Skeletal muscle satellite cell (primary cell): ENCODE measurements at regions not wholly inside any gene's neighbourhood (a gene's known extent, or its start where the extent isn't known, plus 50 kb on each side); places are given as distances from the start of the nearest gene placed in this dataset.

Source experiments
- H3K27me3 ChIP-seq: 2 replicates; pipeline ENCODE4 v1.7.0; 2013; ENCODE audit warnings: low read length; ENCODE audit not compliant: control insufficient read depth, insufficient read depth
- H3K36me3 ChIP-seq: 2 replicates; pipeline ENCODE4 v1.7.0; 2013; ENCODE audit warnings: mild to moderate bottlenecking, control low read depth, low read length; ENCODE audit not compliant: insufficient read depth
- H3K4me1 ChIP-seq: 2 replicates; pipeline ENCODE4 v1.7.0; 2013; ENCODE audit warnings: low read length; ENCODE audit not compliant: control insufficient read depth, insufficient read depth
- H3K4me2 ChIP-seq: 2 replicates; pipeline ENCODE4 v1.7.0; 2013; ENCODE audit warnings: mild to moderate bottlenecking, low read length
- H3K4me3 ChIP-seq: 2 replicates; pipeline ENCODE4 v1.7.0; 2013; ENCODE audit warnings: low read length
- H3K9ac ChIP-seq: 2 replicates; pipeline ENCODE4 v1.7.0; 2013; ENCODE audit warnings: mild to moderate bottlenecking, low read depth, low read length, moderate library complexity
- H3K9me3 ChIP-seq: replicated peaks from 2 replicates; pipeline ENCODE4 v1.7.0; 2013; ENCODE audit warnings: mild to moderate bottlenecking, control low read depth, low read length

DNA sequence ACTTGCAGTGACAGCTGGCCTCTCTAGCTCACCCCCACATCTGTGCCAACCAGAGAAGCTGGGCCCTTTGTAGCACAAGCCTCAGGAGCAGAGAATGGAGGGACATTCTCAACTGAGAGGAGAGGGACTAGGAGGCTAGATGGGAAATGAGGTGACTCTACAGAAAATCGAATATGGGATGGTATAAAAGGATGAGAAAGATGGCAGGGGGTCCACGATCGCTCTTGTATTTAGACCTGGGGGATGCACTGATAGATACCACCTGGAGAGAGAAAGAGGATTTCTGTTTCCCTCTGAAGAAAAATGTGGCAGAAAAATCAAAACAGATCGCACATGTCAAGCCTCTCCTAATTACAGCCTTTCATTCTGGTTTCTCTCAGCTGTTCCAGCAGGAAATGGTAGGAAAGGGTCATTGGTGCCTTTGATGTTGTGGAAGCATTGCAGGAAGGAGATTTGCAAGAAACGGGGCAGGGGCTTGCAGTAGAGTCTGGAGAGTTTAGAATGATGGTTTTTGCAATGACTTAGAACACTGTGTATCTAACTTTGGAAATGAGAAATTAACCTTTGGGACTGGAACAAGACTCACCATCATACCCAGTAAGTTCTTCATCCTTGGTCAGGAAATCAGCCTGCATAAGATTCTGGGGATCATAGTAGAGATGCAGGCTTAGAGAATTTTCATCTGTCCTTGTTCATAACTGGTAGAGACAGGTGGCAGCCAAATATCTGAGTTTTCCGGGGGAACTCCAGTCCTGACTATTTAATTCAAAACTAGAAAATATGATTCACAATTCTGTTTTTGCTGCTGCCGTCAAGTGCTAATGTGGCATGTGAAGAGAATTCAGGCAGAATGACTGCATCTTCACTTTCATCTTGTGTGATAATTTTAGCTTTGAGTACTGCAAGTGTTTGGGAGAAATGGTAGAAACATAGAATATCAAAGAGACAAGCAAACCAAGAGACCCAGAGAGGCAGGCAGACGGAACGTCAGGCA, 98.8 kb downstream of the DAD1 start:
- Histone ChIP-seq H3K4me3 (no peak overlapping the region), H3K4me1 (no peaks in the 10 kb centered on the region)

DNA sequence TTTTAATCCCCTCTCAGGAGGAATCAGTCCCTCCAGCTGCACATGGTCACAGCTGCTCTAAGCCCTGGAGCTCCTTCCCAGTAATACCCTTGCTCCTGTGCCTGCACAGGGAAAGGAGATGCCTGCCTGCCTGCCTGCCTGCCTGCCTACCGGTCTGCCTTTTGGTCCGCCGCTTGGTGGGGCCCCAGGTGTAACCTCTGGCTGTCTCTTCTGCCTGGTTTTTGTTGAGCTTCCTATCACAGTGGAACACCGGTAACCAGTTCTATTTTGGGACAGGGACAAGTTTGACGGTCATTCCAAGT, 99.8 kb downstream of the DAD1 start:
- Histone ChIP-seq H3K27me3 (peaks cover 92% of the 10 kb centered on the region), H3K9ac (no peak overlapping the region), H3K9me3 (no peaks in the 10 kb centered on the region), H3K4me2 (no peak overlapping the region), H3K4me3 (no peak overlapping the region), H3K36me3 (no peaks in the 10 kb centered on the region), H3K4me1 (no peaks in the 10 kb centered on the region)

More for the DNA sequence above, 98.8 kb downstream of the DAD1 start:
- H3K27me3 ChIP-seq, result peaks cover 88% of the 10 kb centered on the region
- no peak overlapping the region for H3K4me2 ChIP-seq
- H3K36me3 ChIP-seq, result no peaks in the 10 kb centered on the region
- H3K9ac ChIP-seq, result no peak overlapping the region
- no peaks in the 10 kb centered on the region for H3K9me3 ChIP-seq

DNA sequence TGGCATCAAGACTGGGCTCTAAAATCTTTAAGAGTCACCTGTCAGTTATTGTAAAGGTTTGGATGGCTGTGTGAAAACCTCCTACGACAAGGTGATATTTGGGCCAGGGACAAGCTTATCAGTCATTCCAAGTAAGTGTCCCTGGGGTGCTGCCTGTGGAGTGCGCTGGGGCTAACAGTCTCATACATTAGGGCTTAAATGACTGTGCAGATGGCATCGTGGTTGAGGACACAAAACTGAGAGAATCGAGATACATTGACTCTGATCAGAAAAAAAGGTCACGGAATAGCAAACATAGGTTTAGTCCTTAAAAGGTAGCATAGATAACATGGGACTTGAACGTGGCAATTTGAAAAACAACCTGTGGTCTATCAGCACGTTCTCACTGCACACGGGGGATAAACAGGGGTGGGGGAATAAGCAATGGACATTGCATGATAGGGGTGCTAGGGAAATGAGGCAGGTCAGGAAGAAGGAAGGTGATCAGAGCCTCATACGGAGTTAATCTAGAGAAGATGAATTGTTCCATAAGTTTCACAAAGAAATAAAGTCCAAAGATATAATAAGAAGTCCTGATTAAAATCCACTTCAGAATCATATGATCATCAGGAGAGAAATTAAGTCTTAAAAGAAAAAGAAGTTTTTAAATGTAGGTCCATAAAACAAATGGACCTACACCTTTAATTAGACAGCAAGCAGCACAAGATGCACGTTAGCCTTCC, 100.3 kb downstream of the DAD1 start:
- Histone ChIP-seq H3K9ac (no peak overlapping the region), H3K36me3 (no peaks in the 10 kb centered on the region), H3K4me2 (no peak overlapping the region), H3K9me3 (no peaks in the 10 kb centered on the region), H3K4me1 (no peaks in the 10 kb centered on the region), H3K27me3 (peaks cover 87% of the 10 kb centered on the region), H3K4me3 (no peak overlapping the region)

- Histone ChIP-seq H3K9ac (no peak overlapping the region), H3K9me3 (no peaks in the 10 kb centered on the region), H3K36me3 (no peaks in the 10 kb centered on the region), H3K27me3 (peaks cover 82% of the 10 kb centered on the region), H3K4me3 (no peak overlapping the region), H3K4me1 (no peaks in the 10 kb centered on the region), H3K4me2 (no peak overlapping the region)
Observed at GRCh38 chr14:22487941-22488340, 101.1 kb downstream of the DAD1 start.

DNA sequence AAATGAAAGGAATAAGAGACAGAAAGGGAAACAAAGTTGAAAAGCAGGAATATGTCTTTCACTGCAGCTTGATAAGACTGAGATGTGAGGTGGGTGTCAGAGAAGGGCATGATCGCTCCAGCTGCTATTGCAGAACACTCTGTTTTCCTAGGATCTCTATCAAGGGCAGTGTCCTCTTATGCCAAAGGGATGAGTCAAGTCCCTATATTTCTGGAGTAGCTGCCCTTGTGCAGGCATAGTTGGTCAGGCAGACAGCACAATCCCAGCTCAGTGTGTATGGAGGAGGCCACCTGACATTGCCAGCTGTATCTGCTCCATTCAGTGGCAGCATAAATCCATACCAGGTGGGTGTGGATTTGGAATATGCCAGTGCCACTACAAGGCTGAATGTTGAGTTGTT, 101.6 kb downstream of the DAD1 start:
- Histone ChIP-seq H3K4me1 (no peaks in the 10 kb centered on the region), H3K4me3 (no peak overlapping the region), H3K27me3 (peaks cover 76% of the 10 kb centered on the region)

GRCh38 chr14:22486675-22487074, 102.3 kb downstream of the DAD1 start:
- Histone ChIP-seq H3K9me3 (no peaks in the 10 kb centered on the region), H3K4me2 (no peak overlapping the region), H3K36me3 (no peaks in the 10 kb centered on the region), H3K27me3 (peaks cover 75% of the 10 kb centered on the region), H3K4me1 (no peaks in the 10 kb centered on the region), H3K4me3 (no peak overlapping the region), H3K9ac (no peak overlapping the region)

More for the DNA sequence above, 101.6 kb downstream of the DAD1 start:
- H3K36me3 ChIP-seq, result no peaks in the 10 kb centered on the region
- H3K4me2 ChIP-seq, result no peak overlapping the region
- no peaks in the 10 kb centered on the region for H3K9me3 ChIP-seq
- H3K9ac ChIP-seq, result no peak overlapping the region

DNA sequence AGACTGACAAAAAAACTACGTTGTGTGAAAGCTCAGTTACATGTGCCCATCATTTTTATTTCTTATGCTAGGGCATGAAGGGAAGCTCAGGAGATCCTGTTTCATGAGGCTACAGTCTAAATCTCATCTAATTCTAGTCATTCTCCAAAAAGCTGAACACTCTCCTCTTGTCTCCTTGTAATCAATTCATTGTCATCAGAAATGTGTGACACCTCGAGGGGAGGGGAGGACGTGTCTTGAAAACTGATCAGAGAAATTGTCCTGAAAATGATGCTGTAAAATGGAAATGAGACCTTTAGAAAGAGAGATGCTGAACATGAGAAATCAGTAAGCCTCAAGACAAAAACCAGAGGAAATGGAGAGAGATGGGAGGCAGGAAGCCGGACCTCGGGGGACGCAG, 103.4 kb downstream of the DAD1 start:
- Histone ChIP-seq H3K4me2 (no peak overlapping the region), H3K9me3 (no peaks in the 10 kb centered on the region), H3K4me1 (no peaks in the 10 kb centered on the region), H3K9ac (no peak overlapping the region), H3K36me3 (no peaks in the 10 kb centered on the region), H3K27me3 (peaks cover 80% of the 10 kb centered on the region), H3K4me3 (no peak overlapping the region)

DNA sequence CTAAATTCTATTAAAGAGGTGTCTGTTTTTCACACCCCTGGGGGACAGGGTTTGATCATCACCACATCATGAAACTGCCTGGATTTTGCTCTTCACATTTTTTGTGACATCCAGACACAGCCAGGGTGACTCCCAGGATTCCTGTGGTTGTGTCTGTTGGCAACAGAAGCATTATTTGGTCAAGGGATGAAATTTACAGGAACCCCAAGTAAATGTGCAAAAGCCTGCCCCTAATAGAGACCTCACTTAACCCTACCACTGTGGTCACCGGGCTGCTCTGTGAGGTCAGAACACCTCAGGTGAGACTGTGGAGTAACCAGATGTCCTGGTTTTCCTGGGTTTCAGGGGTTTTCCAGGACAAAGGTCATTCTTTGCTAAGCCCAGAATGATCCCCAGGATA, 103.8 kb downstream of the DAD1 start:
- Histone ChIP-seq H3K36me3 (no peaks in the 10 kb centered on the region), H3K4me3 (no peak overlapping the region)

GRCh38 chr14:22484632-22485031, 104.4 kb downstream of the DAD1 start:
- Histone ChIP-seq H3K4me1 (no peaks in the 10 kb centered on the region), H3K9me3 (no peaks in the 10 kb centered on the region), H3K4me3 (no peak overlapping the region), H3K9ac (no peak overlapping the region), H3K27me3 (peaks cover 80% of the 10 kb centered on the region), H3K36me3 (no peaks in the 10 kb centered on the region), H3K4me2 (no peak overlapping the region)

More for the DNA sequence above, 103.8 kb downstream of the DAD1 start:
- Histone ChIP-seq H3K4me1 (no peaks in the 10 kb centered on the region), H3K9me3 (no peaks in the 10 kb centered on the region), H3K9ac (no peak overlapping the region), H3K4me2 (no peak overlapping the region), H3K27me3 (peaks cover 80% of the 10 kb centered on the region)

DNA sequence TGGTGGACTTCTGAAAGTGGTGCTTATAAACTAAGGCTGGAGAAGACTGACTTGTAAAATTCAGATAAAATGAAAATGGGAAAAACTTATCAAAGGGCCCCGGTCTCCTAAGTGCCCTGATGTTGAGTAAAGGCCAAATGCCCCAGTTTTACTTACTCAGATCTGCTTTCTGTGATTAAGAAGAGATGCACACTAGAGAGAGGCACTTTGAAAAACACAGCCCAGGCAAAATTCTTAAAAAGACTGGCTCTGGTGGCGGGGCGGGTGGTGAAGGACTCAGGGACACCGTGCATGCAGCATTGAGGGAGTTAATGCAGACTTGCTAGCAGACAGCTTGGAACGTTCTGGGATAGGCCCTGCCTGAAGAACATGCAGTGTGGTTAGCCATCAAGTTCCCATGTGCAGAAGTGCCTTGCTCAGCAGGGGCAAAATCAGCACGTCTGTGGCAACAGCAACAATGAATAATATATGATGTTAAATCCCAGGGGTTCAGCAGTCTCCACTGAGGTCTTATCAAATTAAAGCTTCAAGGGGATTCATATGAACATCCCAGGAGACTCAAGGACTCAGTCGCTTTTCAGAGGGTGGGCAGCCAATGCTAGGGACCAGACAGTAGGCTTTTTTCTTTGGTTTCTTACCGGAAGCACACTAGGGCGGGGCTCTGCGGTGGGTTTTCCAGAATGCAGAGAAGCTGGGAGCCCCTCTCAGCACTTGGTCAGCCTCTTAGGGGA, 105.0 kb downstream of the DAD1 start:
- Histone ChIP-seq H3K9ac (no peak overlapping the region), H3K36me3 (no peaks in the 10 kb centered on the region), H3K27me3 (peaks cover 78% of the 10 kb centered on the region), H3K9me3 (no peaks in the 10 kb centered on the region), H3K4me3 (no peak overlapping the region), H3K4me2 (no peak overlapping the region), H3K4me1 (no peaks in the 10 kb centered on the region)

DNA sequence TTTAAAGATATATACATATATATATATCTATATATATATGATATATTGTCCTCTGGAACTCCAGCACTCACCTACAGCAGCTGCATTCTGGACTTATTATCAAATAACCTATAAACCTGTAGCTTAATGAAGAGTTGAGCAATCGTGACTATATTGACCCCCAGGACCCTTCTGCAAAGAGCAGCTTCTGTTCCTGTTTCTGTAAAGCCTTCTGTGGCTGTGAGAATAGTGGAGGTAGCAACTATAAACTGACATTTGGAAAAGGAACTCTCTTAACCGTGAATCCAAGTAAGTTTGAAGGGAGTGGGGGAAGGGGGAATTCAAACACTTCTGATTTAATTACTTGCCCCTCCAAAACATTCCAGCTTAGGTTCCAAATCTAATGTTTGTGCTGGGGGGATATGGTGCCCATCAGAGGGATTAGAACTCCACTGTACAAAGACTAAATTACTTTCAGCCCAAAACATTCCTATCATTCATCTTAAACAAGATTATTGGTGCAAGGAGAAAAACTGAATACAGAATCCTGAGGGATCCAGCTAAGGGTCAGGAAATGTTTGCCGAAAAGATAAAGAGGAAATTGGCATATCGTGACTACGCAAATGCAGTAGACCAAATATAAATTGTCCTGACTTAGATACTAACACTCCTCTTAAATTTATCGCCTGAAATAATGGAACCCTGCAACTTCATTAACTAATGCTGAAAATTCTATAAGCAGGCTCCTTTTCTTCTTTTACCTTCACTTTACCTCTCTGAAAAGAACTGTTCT, 106.1 kb downstream of the DAD1 start:
- no peaks in the 10 kb centered on the region for H3K4me1 ChIP-seq
- H3K27me3 ChIP-seq, result peaks cover 78% of the 10 kb centered on the region
- H3K4me3 ChIP-seq, result no peak overlapping the region
- H3K9ac ChIP-seq, result no peak overlapping the region
- H3K36me3 ChIP-seq, result no peaks in the 10 kb centered on the region
- H3K9me3 ChIP-seq, result no peaks in the 10 kb centered on the region
- no peak overlapping the region for H3K4me2 ChIP-seq
